ENCODE measurements at regions not wholly inside any gene's neighbourhood (a gene's known extent, or its start where the extent isn't known, plus 50 kb on each side); places are given as distances from the start of the nearest gene placed in this dataset.

GRCh38 chr2:223474893-223475292 lies 127.3 kb downstream of the SCG2 start:
- no peaks in the 10 kb centered on the region for H4K20me1 ChIP-seq (ENCODE audit: low read depth)
- H3K27ac ChIP-seq = no peak overlapping the region
- no peak overlapping the region for H2AFZ ChIP-seq (replicated peaks)
- no peak overlapping the region for H3K9ac ChIP-seq
- H3K36me3 ChIP-seq = no peaks in the 10 kb centered on the region
- no peak overlapping the region for H3K4me3 Mint-ChIP-seq
- peaks cover 8% of the 10 kb centered on the region for H3K4me1 ChIP-seq
- no peak overlapping the region for H3K27ac Mint-ChIP-seq
- peaks cover 10% of the 10 kb centered on the region for H3K4me1 Mint-ChIP-seq
- H3K27me3 Mint-ChIP-seq (ENCODE audit: insufficient read depth, low read depth) = peaks cover 2% of the 10 kb centered on the region
- no peaks in the 10 kb centered on the region for H3K36me3 Mint-ChIP-seq
- peak; percentile 32 for DNase-seq (ENCODE audit: low spot score)
- no peak overlapping the region for H3K4me3 ChIP-seq
- no peak overlapping the region for H3K4me2 ChIP-seq
- TF ChIP-seq CTCF (IDR thresholded peaks at IDR 0.05) = no peak
- TF ChIP-seq EZH2phosphoT487 (IDR thresholded peaks at IDR 0.05) = no peak
- no peak for TF ChIP-seq EZH2 (IDR thresholded peaks at IDR 0.05)
- no peaks in the 10 kb centered on the region for H3K9me3 ChIP-seq (ENCODE audit: low read depth)
- peaks cover 4% of the 10 kb centered on the region for H3K9me3 Mint-ChIP-seq
- no peaks in the 10 kb centered on the region for H3K27me3 ChIP-seq
- H3K79me2 ChIP-seq (ENCODE audit: low read depth) = no peaks in the 10 kb centered on the region
- H3F3A ChIP-seq (ENCODE audit: low read depth) = no peaks in the 10 kb centered on the region

- H3K9me3 Mint-ChIP-seq = peaks cover 4% of the 10 kb centered on the region
- H3K4me3 Mint-ChIP-seq = no peak overlapping the region
- H3K36me3 Mint-ChIP-seq = no peaks in the 10 kb centered on the region
- Histone ChIP-seq H3K9me3 (ENCODE audit: low read depth) (no peaks in the 10 kb centered on the region), H3K79me2 (ENCODE audit: low read depth) (no peaks in the 10 kb centered on the region), H3K4me2 (no peak overlapping the region), H3K4me3 (no peak overlapping the region), H3K4me1 (peaks cover 8% of the 10 kb centered on the region), H3K9ac (no peak overlapping the region), H2AFZ (replicated peaks) (no peak overlapping the region), H3K27me3 (no peaks in the 10 kb centered on the region), H3F3A (ENCODE audit: low read depth) (no peaks in the 10 kb centered on the region), H3K27ac (no peak overlapping the region), H4K20me1 (ENCODE audit: low read depth) (no peaks in the 10 kb centered on the region), H3K36me3 (no peaks in the 10 kb centered on the region)
- peaks cover 2% of the 10 kb centered on the region for H3K27me3 Mint-ChIP-seq (ENCODE audit: insufficient read depth, low read depth)
- H3K4me1 Mint-ChIP-seq = peaks cover 10% of the 10 kb centered on the region
- TF ChIP-seq CTCF (IDR thresholded peaks at IDR 0.05) = no peak
- no peak for DNase-seq (ENCODE audit: low spot score)
- H3K27ac Mint-ChIP-seq = no peak overlapping the region
Observed at GRCh38 chr2:223475901-223476300, 126.3 kb downstream of the SCG2 start.

GRCh38 chr2:223477318-223477717 lies 124.8 kb downstream of the SCG2 start:
- DNase-seq (ENCODE audit: low spot score) = no peak
- Histone ChIP-seq H3K9me3 (ENCODE audit: low read depth) (no peaks in the 10 kb centered on the region), H3K27ac (no peak overlapping the region), H3K79me2 (ENCODE audit: low read depth) (no peaks in the 10 kb centered on the region), H3K36me3 (no peaks in the 10 kb centered on the region), H3K4me3 (no peak overlapping the region), H3K27me3 (no peaks in the 10 kb centered on the region), H3K9ac (no peak overlapping the region), H3K4me1 (peaks cover 8% of the 10 kb centered on the region), H3K4me2 (no peak overlapping the region), H4K20me1 (ENCODE audit: low read depth) (no peaks in the 10 kb centered on the region), H2AFZ (replicated peaks) (no peak overlapping the region), H3F3A (ENCODE audit: low read depth) (no peaks in the 10 kb centered on the region)
- Mint-ChIP-seq H3K9me3 (peaks cover 4% of the 10 kb centered on the region), H3K4me1 (peaks cover 10% of the 10 kb centered on the region), H3K27me3 (ENCODE audit: insufficient read depth, low read depth) (peaks cover 2% of the 10 kb centered on the region), H3K36me3 (no peaks in the 10 kb centered on the region), H3K4me3 (no peak overlapping the region), H3K27ac (no peak overlapping the region)
- no peak for TF ChIP-seq EZH2 (IDR thresholded peaks at IDR 0.05)

- H3K4me1 Mint-ChIP-seq = no peaks in the 10 kb centered on the region
- H3K4me3 Mint-ChIP-seq = no peak overlapping the region
- no peak overlapping the region for H3K27ac Mint-ChIP-seq
- TF ChIP-seq EZH2phosphoT487 (IDR thresholded peaks at IDR 0.05) (no peak), CTCF (IDR thresholded peaks at IDR 0.05) (no peak), EZH2 (IDR thresholded peaks at IDR 0.05) (no peak)
- peaks cover 6% of the 10 kb centered on the region for H3K27me3 Mint-ChIP-seq (ENCODE audit: insufficient read depth, low read depth)
- no peak overlapping the region for H2AFZ ChIP-seq (replicated peaks)
- H3K4me2 ChIP-seq = no peak overlapping the region
- H3K27me3 ChIP-seq = no peaks in the 10 kb centered on the region
- no peak overlapping the region for H3K9ac ChIP-seq
- H3K36me3 Mint-ChIP-seq = no peaks in the 10 kb centered on the region
- no peaks in the 10 kb centered on the region for H3K9me3 ChIP-seq (ENCODE audit: low read depth)
- H3F3A ChIP-seq (ENCODE audit: low read depth) = no peaks in the 10 kb centered on the region
- no peaks in the 10 kb centered on the region for H3K4me1 ChIP-seq
- H3K79me2 ChIP-seq (ENCODE audit: low read depth) = no peaks in the 10 kb centered on the region
- H3K4me3 ChIP-seq = no peak overlapping the region
- no peak for DNase-seq (ENCODE audit: low spot score)
- no peak overlapping the region for H3K27ac ChIP-seq
- peaks cover 4% of the 10 kb centered on the region for H3K9me3 Mint-ChIP-seq
- H4K20me1 ChIP-seq (ENCODE audit: low read depth) = no peaks in the 10 kb centered on the region
- no peaks in the 10 kb centered on the region for H3K36me3 ChIP-seq
Observed at GRCh38 chr2:223481486-223481885, 120.7 kb downstream of the SCG2 start.

Measured in neural progenitor cell (in vitro differentiated cells).